Common myeloid progenitor, CD34-positive (primary cell): ENCODE measurements at regions not wholly inside any gene's neighbourhood (a gene's known extent, or its start where the extent isn't known, plus 50 kb on each side); places are given as distances from the start of the nearest gene placed in this dataset.
A peak's percentile ranks its signal among the peaks of the same experiment; 100 is the strongest.

ENCODE experiments used
- CTCF ChIA-PET: fragments of 350-600 bp; sonication (Branson Sonifier 250); formaldehyde crosslinking; loops from one replicate; lab custom pipeline; 2021; ENCODE audit warnings: antibody characterized with exemption; lab: Charles Lee
- POLR2A ChIA-PET: fragments of 350-600 bp; sonication (Branson Sonifier 250); formaldehyde crosslinking; loops from one replicate; lab custom pipeline; 2021; ENCODE audit warnings: antibody characterized with exemption; lab: Charles Lee
- DNase-seq, 3 donors: peaks; one replicate each; pipeline versions ENCODE4 v3.0.0 to v3.0.0-alpha.2; 2013
- H3K27ac ChIP-seq, 2 experiments: 1 replicate in 1 of 2; 2 replicates in 1 of 2; pipeline ENCODE4 v1.7.0; 2013; ENCODE audit warnings: inconsistent platforms in 2 of 2, low read length in 2 of 2, mild to moderate bottlenecking in 2 of 2, low read depth in 1 of 2, moderate library complexity in 1 of 2; ENCODE audit not compliant: severe bottlenecking in 2 of 2, insufficient read depth in 1 of 2, poor library complexity in 1 of 2
- H3K27me3 ChIP-seq, 5 experiments: replicated peaks in 2 of 5; 1 replicate in 3 of 5; 2 replicates in 2 of 5; pipeline versions ENCODE4 v1.6.1 to v1.7.0; 2013; ENCODE audit warnings: low read length in 4 of 5, mild to moderate bottlenecking in 2 of 5, moderate library complexity in 2 of 5, inconsistent platforms in 1 of 5; ENCODE audit not compliant: insufficient read depth in 5 of 5, control insufficient read depth in 4 of 5
- H3K36me3 ChIP-seq, 4 experiments: 1 replicate in 2 of 4; 2 replicates in 2 of 4; pipeline versions ENCODE4 v1.6.1 to v1.7.0; 2013; ENCODE audit warnings: low read length in 3 of 4, control low read depth in 1 of 4, mild to moderate bottlenecking in 1 of 4; ENCODE audit not compliant: control insufficient read depth in 4 of 4, insufficient read depth in 4 of 4
- H3K4me1 ChIP-seq, 4 experiments: 1 replicate in 3 of 4; 2 replicates in 1 of 4; pipeline versions ENCODE4 v1.6.1 to v1.7.1; 2013; ENCODE audit warnings: low read length in 3 of 4, mild to moderate bottlenecking in 3 of 4, control low read depth in 1 of 4, inconsistent platforms in 1 of 4, moderate library complexity in 1 of 4; ENCODE audit not compliant: control insufficient read depth in 4 of 4, insufficient read depth in 4 of 4; ENCODE audit errors: control extremely low read depth in 1 of 4
- H3K4me3 ChIP-seq, 7 experiments: 1 replicate in 4 of 7; 2 replicates in 3 of 7; pipeline versions ENCODE4 v1.5.1 to v1.7.0; 2013; ENCODE audit warnings: mild to moderate bottlenecking in 7 of 7, low read length in 6 of 7, moderate library complexity in 6 of 7, inconsistent platforms in 2 of 7, low read depth in 2 of 7, control low read depth in 1 of 7; ENCODE audit not compliant: insufficient read depth in 4 of 7, control insufficient read depth in 1 of 7; ENCODE audit errors: extremely low read depth in 1 of 7
- H3K9me3 ChIP-seq, 5 experiments: 1 replicate in 4 of 5; 2 replicates in 1 of 5; pipeline versions ENCODE4 v1.6.1 to v1.7.1; 2013; ENCODE audit warnings: low read length in 4 of 5, mild to moderate bottlenecking in 2 of 5, inconsistent platforms in 1 of 5, low read depth in 1 of 5, moderate library complexity in 1 of 5; ENCODE audit not compliant: control insufficient read depth in 4 of 5, insufficient read depth in 2 of 5; ENCODE audit errors: control extremely low read depth in 1 of 5
- WGBS: methylation state at CpG from one replicate; pipeline ENCODE4 v1.1.5; 2013; ENCODE audit not compliant: insufficient coverage; 5-methylcytosine and 5-hydroxymethylcytosine counted together

DNA sequence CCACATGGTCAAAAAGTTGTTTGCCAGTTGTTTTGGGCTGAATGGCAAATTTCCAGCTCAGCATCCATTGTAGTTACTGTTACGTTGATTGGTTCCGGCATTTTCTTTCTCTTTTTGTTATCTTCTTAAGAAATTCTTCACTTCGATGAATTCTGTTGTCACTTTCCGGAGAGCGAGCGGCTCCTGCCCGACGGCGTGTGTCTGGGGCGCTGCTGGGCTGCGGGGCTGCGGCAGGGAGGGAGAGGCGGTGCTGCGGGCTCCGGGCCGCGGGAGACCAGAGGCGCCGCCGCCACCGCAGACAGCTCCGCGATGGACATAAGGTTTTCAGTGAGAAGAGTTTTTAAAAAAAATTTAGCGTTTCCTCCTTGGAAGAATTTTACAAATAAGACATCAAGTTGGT, 117.4 kb downstream of the RRM1 start:
- H3K27me3 ChIP-seq, result peaks cover 0 to 28% (median 16%) of the 10 kb centered on the region in 5 experiments
- H3K27ac ChIP-seq, result no peak overlapping the region
- no peaks in the 10 kb centered on the region for H3K9me3 ChIP-seq
- ChIA-PET POLR2A (no interaction called here), CTCF (interaction anchor here (2.0 kb wide), 1 partner anchor 25 kb away, joined by 6 read pairs; no protein-coding TSS in a partner anchor)
- H3K4me1 ChIP-seq, result peaks cover 0 to 5% (median 0%) of the 10 kb centered on the region in 4 experiments
- peak overlapping the region in 1 of 7 experiments; percentile 23 for H3K4me3 ChIP-seq
- H3K36me3 ChIP-seq, result no peaks in the 10 kb centered on the region
- peak in 2 of 3 donors; percentile 6 to 36 for DNase-seq
- WGBS, result 0% methylated on average over 11 of the region's 24 CpGs

GRCh38 chr11:4203603-4204360, 109.2 kb downstream of the RRM1 start:
- no peak for DNase-seq
- Histone ChIP-seq H3K4me1 (no peaks in the 10 kb centered on the region), H3K4me3 (no peak overlapping the region), H3K9me3 (no peaks in the 10 kb centered on the region), H3K27me3 (peaks cover 0 to 5% (median 0%) of the 10 kb centered on the region in 5 experiments), H3K27ac (no peak overlapping the region), H3K36me3 (no peaks in the 10 kb centered on the region)
- 88% methylated on average over 5 of the region's 9 CpGs for WGBS
- CTCF ChIA-PET, result interaction anchor here (0.6 to 2.7 kb wide), 2 partner anchors 16 to 1498 kb away, joined by 3 to 10 read pairs; no protein-coding TSS in a partner anchor
- POLR2A ChIA-PET, result no interaction called here

DNA sequence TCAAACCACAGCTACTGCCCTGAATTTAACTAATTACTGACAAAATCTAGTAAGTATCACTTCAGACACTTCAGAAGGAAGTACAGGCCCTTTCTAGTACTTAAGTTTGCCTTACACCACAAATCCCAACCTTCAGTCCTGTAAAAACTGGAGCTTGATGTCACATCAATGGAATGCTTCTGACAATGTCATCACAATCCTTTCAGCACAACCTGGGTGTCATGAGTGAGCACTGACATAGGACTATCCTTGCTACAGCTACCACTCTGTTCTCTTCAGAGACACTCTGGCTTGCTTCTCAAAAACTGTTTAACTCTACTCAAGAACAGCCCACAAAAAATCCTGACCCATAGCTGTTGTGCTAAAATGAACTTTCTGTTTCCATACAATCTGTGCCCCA, 108.2 kb downstream of the RRM1 start:
- no peak for DNase-seq
- Histone ChIP-seq H3K27ac (no peak overlapping the region), H3K27me3 (peaks cover 0 to 5% (median 0%) of the 10 kb centered on the region in 5 experiments), H3K4me1 (no peaks in the 10 kb centered on the region), H3K4me3 (no peak overlapping the region), H3K9me3 (no peaks in the 10 kb centered on the region), H3K36me3 (no peaks in the 10 kb centered on the region)
- POLR2A ChIA-PET, result no interaction called here
- CTCF ChIA-PET, result interaction anchor here (1.0 to 2.7 kb wide), 3 partner anchors 12 to 20 kb away, joined by 4 to 10 read pairs (median 5); no protein-coding TSS in a partner anchor

DNA sequence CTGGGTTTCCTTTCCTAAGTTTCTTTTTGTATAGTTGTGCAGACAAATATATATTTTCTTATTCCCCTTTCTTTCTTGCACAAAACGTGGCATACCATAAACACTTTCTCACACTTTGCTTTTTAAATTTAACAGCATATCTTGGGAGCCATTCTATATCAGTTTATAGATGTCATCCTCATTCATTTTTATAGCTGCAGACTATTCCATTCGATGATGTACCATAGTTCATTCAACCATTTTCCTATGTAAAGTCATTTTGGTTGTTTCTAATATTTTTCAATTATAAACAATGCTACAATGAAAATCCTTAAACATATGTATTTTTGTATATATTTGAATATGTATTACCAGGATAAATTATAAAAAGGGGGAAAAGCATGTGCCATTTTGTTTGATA, 102.5 kb downstream of the RRM1 start:
- peaks cover 0 to 1% (median 0%) of the 10 kb centered on the region in 5 experiments for H3K27me3 ChIP-seq
- no peak overlapping the region for H3K27ac ChIP-seq
- POLR2A ChIA-PET, result no interaction called here
- no peaks in the 10 kb centered on the region for H3K36me3 ChIP-seq
- H3K9me3 ChIP-seq, result peaks cover 0 to 4% (median 0%) of the 10 kb centered on the region in 5 experiments
- WGBS, result 100% methylated on average over 1 of the region's 2 CpGs
- H3K4me1 ChIP-seq, result no peaks in the 10 kb centered on the region
- DNase-seq, result no peak
- no peak overlapping the region for H3K4me3 ChIP-seq
- CTCF ChIA-PET, result no interaction called here

- WGBS, result no CpG with 5 or more reads among the region's 2 CpGs
- Histone ChIP-seq H3K27ac (no peak overlapping the region), H3K27me3 (peaks cover 0 to 1% (median 0%) of the 10 kb centered on the region in 5 experiments), H3K36me3 (no peaks in the 10 kb centered on the region), H3K4me1 (no peaks in the 10 kb centered on the region), H3K4me3 (no peak overlapping the region), H3K9me3 (peaks cover 0 to 4% (median 0%) of the 10 kb centered on the region in 5 experiments)
- ChIA-PET CTCF (interaction anchor here (0.9 kb wide), 1 partner anchor 9 kb away, joined by 3 read pairs; no protein-coding TSS in a partner anchor), POLR2A (no interaction called here)
- DNase-seq, result no peak
Observed at GRCh38 chr11:4195909-4196308, 101.3 kb downstream of the RRM1 start.

DNA sequence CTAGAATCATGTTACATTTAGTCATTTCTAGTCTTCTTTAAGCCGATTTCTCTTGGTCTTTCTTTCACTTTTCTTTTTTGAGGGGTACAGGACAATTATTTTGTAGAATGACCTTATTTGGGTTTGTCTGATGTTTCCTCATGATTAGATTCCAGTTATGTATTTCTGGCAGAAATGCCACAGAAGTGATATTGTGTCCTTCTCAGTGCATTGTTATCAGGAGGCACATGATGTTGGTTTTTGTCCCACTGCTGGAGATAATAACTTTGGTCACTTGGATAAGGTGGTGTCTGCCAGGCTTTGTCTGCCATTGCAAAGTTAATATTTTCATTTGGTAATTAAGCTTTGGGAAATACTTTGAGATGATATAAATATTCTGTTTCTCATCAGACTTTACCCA, 100.3 kb downstream of the RRM1 start:
- no peaks in the 10 kb centered on the region for H3K4me1 ChIP-seq
- POLR2A ChIA-PET, result interaction anchor here (0.6 kb wide), 1 partner anchor 199 kb away, joined by 3 read pairs; the partner anchor contains the start of gene TRIM21
- whole genome bisulfite sequencing, result no CpG with 5 or more reads among the region's 1 CpG
- CTCF ChIA-PET, result no interaction called here
- H3K27ac ChIP-seq, result no peak overlapping the region
- no peaks in the 10 kb centered on the region for H3K36me3 ChIP-seq
- no peak overlapping the region for H3K4me3 ChIP-seq
- H3K9me3 ChIP-seq, result peaks cover 0 to 4% (median 0%) of the 10 kb centered on the region in 5 experiments
- peak; percentile 70 to 91 (median 75) for DNase-seq
- H3K27me3 ChIP-seq, result peaks cover 0 to 1% (median 0%) of the 10 kb centered on the region in 5 experiments

DNA sequence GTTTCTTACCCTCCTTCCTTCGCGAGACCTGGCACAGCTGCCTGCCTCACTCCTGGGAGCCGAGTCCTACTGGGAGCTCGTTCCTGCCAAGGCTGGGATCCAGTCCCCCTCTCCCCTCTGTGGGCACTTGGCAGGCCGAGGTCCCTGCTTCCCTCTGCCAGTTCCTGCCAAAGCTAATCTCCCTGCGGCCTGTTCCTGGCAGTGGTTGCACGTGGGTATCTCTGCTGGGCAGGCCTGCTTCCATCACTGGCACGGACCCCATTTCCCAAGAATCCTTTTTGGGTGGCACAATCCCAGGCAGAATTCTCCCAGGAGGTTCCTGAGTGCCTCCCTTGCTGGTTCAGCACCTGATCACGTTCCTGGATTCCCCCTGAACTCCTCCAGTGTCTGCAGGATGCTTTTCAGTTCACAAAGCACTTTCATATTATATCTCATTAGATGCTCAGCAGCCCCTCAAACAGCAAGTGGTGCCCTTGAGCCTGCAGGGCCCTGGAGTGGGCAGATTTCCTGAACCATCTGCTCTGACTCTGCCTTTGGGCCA, 96.5 kb downstream of the RRM1 start:
- H3K36me3 ChIP-seq, result no peaks in the 10 kb centered on the region
- H3K27me3 ChIP-seq, result peaks cover 0 to 4% (median 0%) of the 10 kb centered on the region in 5 experiments
- no peak for DNase-seq
- ChIA-PET CTCF (interaction anchor here (1.0 to 2.0 kb wide), 2 partner anchors 12 to 302 kb away, joined by 4 to 7 read pairs; no protein-coding TSS in a partner anchor), POLR2A (no interaction called here)
- no peaks in the 10 kb centered on the region for H3K9me3 ChIP-seq
- no peak overlapping the region for H3K27ac ChIP-seq
- H3K4me3 ChIP-seq, result no peak overlapping the region
- WGBS, result 90% methylated on average over 9 of the region's 9 CpGs
- peaks cover 0 to 12% (median 6%) of the 10 kb centered on the region in 4 experiments for H3K4me1 ChIP-seq
